HEK293 (cell line): ENCODE measurements at regions not wholly inside any gene's neighbourhood (a gene's known extent, or its start where the extent isn't known, plus 50 kb on each side); places are given as distances from the start of the nearest gene placed in this dataset.
"Not testable (repeated sequence)": the region's sequence is repeated elsewhere in the genome, so short reads cannot be mapped to it uniquely, and the experiment has no call there.

Source experiments
- BCL11A ChIP-seq: fragments of 450-650 bp; formaldehyde crosslinking; IDR thresholded peaks from 2 replicates; pipeline ENCODE4 v1.5.1; 2016; ENCODE audit warnings: low read depth, missing biosample characterization, missing genetic modification characterization
- BCL6B ChIP-seq: fragments of 450-650 bp; formaldehyde crosslinking; IDR thresholded peaks from 2 replicates; pipeline ENCODE4 v1.5.1; 2017; ENCODE audit warnings: missing biosample characterization, missing genetic modification characterization
- CTCF ChIP-seq: fragments of 450-650 bp; formaldehyde crosslinking; IDR thresholded peaks from 2 replicates; pipeline ENCODE4 v1.5.1; 2016; ENCODE audit warnings: missing biosample characterization, missing genetic modification characterization
- ELK4 ChIP-seq: IDR thresholded peaks from 2 replicates; pipeline ENCODE4 v1.6.1; 2011; ENCODE audit warnings: mild to moderate bottlenecking, low read depth, low read length, borderline replicate concordance
- PRDM10 ChIP-seq: fragments of 450-650 bp; formaldehyde crosslinking; IDR thresholded peaks from 2 replicates; pipeline ENCODE4 v1.5.1; 2016; ENCODE audit warnings: missing biosample characterization, missing genetic modification characterization
- SALL2 ChIP-seq: fragments of 450-650 bp; formaldehyde crosslinking; IDR thresholded peaks from 2 replicates; pipeline ENCODE4 v1.5.0; 2017; ENCODE audit warnings: missing biosample characterization, mild to moderate bottlenecking, missing genetic modification characterization, borderline replicate concordance
- ZBTB7A ChIP-seq: fragments of 450-650 bp; formaldehyde crosslinking; IDR thresholded peaks from 2 replicates; pipeline ENCODE4 v1.5.1; 2016; ENCODE audit warnings: low read depth, missing biosample characterization, missing genetic modification characterization
- ZNF223 ChIP-seq: fragments of 450-650 bp; formaldehyde crosslinking; IDR thresholded peaks from 2 replicates; pipeline ENCODE4 v1.5.1; 2016; ENCODE audit warnings: missing biosample characterization, missing genetic modification characterization
- ZNF423 ChIP-seq: fragments of 450-650 bp; formaldehyde crosslinking; IDR thresholded peaks from 2 replicates; pipeline ENCODE4 v1.5.1; 2016; ENCODE audit warnings: missing biosample characterization, missing genetic modification characterization
- ZNF623 ChIP-seq: fragments of 450-650 bp; formaldehyde crosslinking; IDR thresholded peaks from 2 replicates; pipeline ENCODE4 v1.5.1; 2016; ENCODE audit warnings: missing biosample characterization, missing genetic modification characterization
- ZSCAN5A ChIP-seq: fragments of 450-650 bp; formaldehyde crosslinking; IDR thresholded peaks from 2 replicates; pipeline ENCODE4 v1.5.1; 2016; ENCODE audit warnings: missing biosample characterization, missing genetic modification characterization

GRCh38 chr18:41046250-41046649 is 908.8 kb upstream of the PIK3C3 start:
- not testable (repeated sequence) for TF ChIP-seq BCL6B (tag by site-specific recombination); ELK4; CTCF (tag by site-specific recombination); BCL11A (tag by site-specific recombination); ZNF423 (tag by site-specific recombination); ZNF623 (tag by site-specific recombination); PRDM10 (tag by site-specific recombination); ZSCAN5A (tag by site-specific recombination); SALL2 (tag by site-specific recombination); ZNF223; ZBTB7A (tag by site-specific recombination)
